ENCODE measurements at regions not wholly inside any gene's neighbourhood (a gene's known extent, or its start where the extent isn't known, plus 50 kb on each side); places are given as distances from the start of the nearest gene placed in this dataset.

GRCh38 chr5:68953875-68954617 is 139.8 kb upstream of the SLC30A5 start:
- intact Hi-C loops (cut with micrococcal nuclease), result no loop called here

DNA sequence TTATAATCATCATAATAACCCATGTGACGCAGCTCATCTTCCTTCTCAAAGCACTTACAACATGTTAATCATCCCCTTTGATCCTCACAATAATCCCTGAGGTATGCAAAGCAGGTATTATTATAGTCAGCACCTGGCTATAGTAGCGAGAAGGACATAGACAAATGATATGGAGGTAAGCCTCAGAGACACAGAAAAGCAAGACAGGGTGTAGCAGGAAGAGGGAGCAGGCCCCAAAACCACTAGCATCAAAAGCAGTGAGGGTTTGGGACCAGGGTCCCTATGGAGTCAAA is 139.2 kb upstream of the SLC30A5 start:
- intact Hi-C loops (cut with micrococcal nuclease), result no loop called here

DNA sequence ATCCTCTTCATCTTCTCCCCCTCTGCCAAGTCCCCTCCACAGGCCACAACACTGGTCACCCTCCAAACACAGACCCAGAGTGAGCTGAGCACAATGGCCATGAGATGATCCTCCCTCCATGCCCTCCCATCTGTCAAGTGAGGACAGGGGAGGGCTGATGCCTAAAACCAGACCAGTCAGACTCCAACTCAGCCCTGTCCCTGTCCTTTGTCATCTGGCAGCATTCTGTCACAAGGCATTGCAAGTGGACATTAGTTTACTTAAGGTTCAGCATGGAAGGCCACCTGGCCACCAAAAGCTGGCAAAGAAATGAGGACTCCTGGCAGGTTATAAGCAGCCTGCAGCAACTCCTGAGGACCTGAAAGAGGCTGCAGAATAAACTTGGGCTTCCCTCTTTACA is 136.2 kb upstream of the SLC30A5 start:
- intact Hi-C loops (cut with micrococcal nuclease), result no loop called here

DNA sequence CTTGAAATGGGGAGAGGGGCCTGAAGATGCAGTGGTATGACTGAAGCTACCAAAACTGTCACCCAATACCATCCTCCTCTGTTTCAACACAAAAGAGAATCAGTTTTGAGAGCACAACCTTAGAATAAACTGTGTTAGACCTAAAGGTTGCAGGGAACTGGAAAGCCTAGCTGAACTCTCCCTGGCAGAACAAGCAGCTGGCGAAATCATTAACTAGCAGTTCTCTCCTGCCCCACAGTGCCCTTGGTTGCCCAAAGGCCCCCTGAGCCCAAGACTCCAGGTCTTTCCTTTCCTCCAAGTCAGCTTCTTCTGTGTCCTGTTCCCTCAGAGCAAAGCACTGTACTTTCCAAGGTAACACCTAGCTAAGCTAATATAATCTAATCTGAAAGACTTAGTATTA is 135.4 kb upstream of the SLC30A5 start:
- intact Hi-C loops (cut with micrococcal nuclease), result no loop called here

DNA sequence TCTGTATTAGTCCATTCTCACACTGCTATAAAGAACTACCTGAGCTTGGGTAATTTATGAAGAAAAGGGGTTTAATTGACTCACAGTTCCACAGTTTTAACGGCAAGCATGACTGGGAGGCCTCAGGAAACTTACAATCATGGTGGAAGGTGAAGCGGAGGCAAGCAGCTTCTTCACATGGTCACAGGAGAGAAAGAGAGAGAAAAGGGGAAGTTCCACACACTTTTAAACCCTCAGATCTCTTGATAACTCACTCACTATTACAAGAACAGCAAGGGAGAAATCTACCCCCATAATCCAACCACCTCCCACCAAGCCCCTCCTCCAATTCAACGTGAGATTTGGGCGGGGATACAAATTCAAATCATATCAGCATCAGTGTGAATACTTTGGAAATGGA is 133.4 kb upstream of the SLC30A5 start:
- intact Hi-C loops (cut with micrococcal nuclease), result loop anchor here (5.0 kb wide), 2 partner anchors 78 to 673 kb away; no protein-coding TSS in a partner anchor

- intact Hi-C loops (cut with micrococcal nuclease), result loop anchor here (5.0 kb wide), 2 partner anchors 79 to 674 kb away; no protein-coding TSS in a partner anchor
These were observed 132.9 kb upstream of the SLC30A5 start for GRCh38 chr5:68960961-68961360.

- intact Hi-C loops (cut with micrococcal nuclease), result loop anchor here (5.0 kb wide), 2 partner anchors 79 to 674 kb away; no protein-coding TSS in a partner anchor
These were observed 132.1 kb upstream of the SLC30A5 start for GRCh38 chr5:68961762-68962161.

DNA sequence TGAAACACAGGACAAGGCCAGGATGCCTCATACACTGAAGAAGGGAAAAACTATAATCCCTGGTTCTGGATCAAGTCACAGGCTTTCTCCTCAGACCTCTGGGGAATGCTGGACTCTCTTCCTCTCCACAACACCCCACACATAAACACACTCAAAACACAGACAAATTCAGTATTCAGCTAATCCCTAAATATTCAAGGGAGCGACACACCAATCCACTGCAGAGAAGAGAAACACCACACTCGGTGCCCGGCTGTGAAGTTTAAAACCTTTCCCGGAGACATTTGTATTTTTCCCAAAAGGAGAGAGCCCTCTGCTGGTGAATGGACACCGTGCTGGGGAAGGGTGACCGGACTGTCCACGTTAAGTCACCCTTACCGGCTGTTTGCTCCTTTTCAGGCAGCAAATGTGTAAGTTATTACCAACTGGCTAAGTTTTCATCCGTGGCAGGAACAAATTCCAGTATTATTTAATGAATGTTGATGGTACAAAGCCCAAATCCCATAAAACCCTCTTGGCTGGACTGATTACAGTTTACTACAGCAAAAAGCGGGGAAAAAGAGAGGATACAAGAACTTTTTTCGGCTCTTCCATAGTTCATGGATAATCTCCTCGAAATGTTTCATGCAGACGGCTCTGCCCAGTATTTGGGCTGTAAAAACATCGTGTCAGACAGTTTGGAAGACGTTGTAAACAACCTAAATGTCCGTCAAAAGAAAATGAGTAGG is 130.9 kb upstream of the SLC30A5 start:
- intact Hi-C loops (cut with micrococcal nuclease), result loop anchor here (5.0 kb wide), 2 partner anchors 81 to 676 kb away; no protein-coding TSS in a partner anchor

- intact Hi-C loops (cut with micrococcal nuclease), result loop anchor here (5.0 kb wide), 2 partner anchors 82 to 677 kb away; no protein-coding TSS in a partner anchor
These were observed 129.1 kb upstream of the SLC30A5 start for GRCh38 chr5:68964679-68965078.

DNA sequence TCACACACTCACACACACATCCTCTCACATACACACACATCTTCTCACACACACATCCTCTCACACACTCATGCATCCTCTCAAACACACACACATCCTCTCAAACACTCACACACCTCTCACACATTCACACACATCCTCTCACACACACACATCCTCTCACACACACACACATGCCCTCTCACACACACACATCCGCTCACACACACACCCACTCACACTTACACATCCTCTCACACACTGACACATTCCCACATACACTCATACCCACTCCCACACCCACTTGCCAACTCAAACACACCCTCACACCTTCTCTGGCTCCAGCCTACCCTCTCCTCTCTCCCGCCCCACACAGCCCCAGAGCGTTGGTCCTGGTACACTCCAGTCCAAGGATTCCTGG is 127.9 kb upstream of the SLC30A5 start:
- intact Hi-C loops (cut with micrococcal nuclease), result no loop called here

DNA sequence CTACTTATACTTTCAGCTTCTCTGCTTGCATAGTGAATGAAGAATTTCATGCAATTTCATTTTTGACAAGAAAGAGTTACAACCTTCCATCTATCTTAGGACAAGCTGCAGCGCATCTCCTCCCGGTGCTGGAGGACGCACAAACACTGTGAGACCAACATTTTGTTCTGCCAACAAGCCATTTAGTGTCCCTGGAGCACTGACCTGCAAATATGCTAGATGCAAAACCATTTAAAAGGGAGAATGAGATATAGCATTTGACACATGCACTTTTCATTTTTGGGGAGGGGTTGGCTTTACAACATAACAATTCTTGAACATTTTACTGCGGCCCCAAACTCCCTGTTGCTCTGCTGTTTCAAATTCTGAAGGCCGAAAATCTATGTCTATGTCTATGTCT is 127.2 kb upstream of the SLC30A5 start:
- intact Hi-C loops (cut with micrococcal nuclease), result no loop called here

- intact Hi-C loops (cut with micrococcal nuclease), result no loop called here
These were observed 125.4 kb upstream of the SLC30A5 start for GRCh38 chr5:68968429-68968828.

- intact Hi-C loops (cut with micrococcal nuclease), result no loop called here
These were observed 123.2 kb upstream of the SLC30A5 start for GRCh38 chr5:68970617-68971016.

DNA sequence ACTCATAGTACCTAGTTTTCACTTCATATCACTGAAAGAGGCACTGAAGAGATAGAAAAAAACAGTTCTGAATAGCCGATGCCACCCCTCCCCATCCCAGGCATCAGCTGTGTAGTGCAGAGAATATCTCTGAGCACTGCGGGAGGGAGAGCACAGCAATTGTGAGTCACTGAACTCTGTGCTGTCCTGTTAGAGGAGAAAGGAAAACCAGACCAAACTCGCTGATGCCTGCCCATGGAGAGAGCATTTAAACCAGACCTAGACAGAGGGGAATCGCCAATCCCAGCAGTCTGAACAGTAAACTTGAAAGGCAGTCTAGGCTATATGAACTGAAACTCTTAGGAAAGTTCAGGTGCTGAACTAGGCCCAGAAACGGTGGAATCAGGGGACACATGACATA is 120.1 kb upstream of the SLC30A5 start:
- intact Hi-C loops (cut with micrococcal nuclease), result no loop called here

DNA sequence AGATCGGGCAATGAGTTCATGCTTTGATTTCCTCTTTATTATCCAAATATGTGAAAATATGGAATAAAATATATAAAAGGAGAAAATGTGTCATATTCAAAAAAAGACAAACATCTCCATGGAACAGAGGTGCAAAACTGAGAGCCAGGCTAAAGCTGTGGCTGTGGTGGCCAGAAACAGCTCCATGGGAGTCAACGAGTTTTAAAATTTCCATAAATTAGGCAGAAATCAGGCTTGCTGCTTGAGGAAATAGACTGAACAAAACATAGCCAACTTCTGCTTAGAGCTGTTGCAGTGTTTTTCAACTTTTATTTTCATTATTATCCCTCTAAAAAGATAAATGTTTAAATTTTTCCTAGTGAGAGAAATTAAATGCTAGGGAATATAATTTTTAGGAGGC is 110.8 kb upstream of the SLC30A5 start:
- intact Hi-C loops (cut with micrococcal nuclease), result no loop called here

DNA sequence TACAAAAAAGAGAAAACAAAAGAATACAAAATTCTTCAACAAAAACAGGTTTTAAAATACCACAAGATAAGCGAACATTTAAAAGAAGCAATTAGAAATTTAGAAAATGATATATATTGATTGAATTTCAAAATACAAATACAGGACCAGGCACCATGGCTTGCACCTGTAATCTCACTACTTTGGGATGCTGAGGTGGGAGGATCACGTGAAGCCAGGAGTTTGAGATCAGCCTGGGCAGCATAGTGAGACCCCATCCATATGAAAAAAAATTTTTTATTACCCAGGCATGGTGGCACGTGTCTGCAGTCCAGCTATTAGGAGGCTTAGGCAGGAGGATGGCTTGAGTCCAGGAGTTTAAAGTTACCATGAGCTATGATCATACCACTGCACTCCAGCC is 109.9 kb upstream of the SLC30A5 start:
- intact Hi-C loops (cut with micrococcal nuclease), result no loop called here

DNA sequence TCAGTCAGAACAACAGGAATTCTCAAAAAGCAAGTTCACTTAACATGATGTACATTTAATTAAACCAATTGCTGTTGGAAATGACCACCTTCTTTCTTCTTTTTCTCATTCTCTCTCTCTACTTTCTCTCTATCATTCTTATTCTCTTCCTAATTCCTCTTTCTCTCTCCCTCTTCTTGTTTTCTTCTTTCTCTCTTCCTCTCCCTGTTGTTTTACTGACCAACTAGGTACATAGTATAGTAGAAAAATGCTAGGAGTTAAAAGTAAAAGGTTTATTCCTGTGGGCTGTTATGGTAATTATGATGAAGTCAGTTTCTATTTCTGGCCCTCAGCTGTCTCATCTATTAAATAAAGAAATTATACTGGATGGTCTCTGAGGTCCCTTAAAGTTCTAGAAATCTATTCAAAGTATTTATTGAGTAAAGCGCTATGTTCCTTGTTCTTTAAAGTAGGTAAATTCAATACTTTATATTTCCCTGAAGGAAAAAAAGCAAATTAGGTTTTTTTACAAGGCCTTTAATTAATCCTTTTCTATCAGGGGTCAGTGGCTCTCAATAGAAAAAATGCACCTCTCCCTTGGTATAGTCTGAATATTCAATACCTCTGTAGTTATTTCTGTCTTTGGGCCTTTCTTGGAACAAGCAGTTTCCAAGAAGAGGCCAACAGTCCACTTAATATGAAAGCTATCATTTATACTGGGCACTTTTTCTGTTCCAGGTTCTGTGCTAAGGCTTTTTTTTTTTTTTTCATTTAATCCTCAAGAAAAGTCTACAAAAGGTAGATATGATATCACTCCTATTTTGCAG is 102.3 kb upstream of the SLC30A5 start:
- intact Hi-C loops (cut with micrococcal nuclease), result no loop called here

DNA sequence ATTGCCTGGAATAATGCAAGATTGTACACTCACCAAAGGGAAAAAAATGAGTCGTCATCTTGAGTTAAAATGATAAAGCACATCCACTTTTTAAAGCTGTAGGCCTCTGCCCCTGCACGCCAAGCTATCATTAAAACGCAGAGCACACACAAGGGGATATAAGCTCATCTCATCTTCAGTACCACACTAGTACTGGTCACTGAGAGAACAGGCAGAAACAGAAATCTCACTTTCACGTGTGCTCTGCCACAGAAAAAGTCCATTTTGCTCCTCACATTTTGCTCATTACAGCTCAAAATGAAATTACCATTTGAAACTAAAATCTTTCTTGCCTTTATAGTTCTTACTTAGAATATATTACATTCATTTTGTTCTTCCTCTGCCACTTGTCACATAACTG is 99.2 kb upstream of the SLC30A5 start:
- intact Hi-C loops (cut with micrococcal nuclease), result loop anchor here (5.0 kb wide), 1 partner anchor 987 kb away; no protein-coding TSS in a partner anchor

DNA sequence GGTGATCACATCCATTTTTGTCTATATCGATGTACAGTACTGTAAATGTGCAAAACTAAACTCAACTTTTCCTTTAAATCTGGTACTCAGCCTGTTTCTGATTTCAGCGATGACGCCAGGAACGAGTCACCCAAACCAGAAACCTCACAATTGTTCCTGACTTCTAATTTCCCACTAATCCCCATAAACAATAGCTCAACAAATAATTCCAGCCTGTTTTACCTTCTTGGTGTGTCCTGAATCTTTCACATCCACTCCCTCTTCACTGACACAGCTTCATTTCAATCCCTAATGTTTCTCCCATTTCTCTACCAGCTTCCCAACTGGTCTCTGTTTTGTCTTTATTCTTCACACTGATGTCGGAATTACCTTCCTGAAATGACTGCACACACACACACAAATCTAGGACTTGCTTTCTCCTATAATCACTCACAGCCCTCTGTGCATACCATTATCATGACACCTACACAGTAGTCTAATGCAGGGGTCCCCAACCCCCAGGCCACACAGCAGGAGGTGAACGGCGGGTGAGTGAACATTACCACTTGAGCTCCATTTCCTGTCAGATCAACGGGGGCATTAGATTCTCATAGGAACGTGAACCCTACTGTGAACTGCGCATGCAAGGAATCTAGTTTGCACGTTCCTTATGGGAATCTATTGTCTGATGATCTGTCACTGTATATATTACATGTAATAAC is 97.8 kb upstream of the SLC30A5 start:
- intact Hi-C loops (cut with micrococcal nuclease), result loop anchor here (2.0 to 5.0 kb wide), 2 partner anchors 15 to 989 kb away; no protein-coding TSS in a partner anchor

- intact Hi-C loops (cut with micrococcal nuclease), result loop anchor here (5.0 kb wide), 1 partner anchor 992 kb away; no protein-coding TSS in a partner anchor
These were observed 94.6 kb upstream of the SLC30A5 start for GRCh38 chr5:68999181-68999580.
